ENCODE measurements at regions not wholly inside any gene's neighbourhood (a gene's known extent, or its start where the extent isn't known, plus 50 kb on each side); places are given as distances from the start of the nearest gene placed in this dataset.

DNA sequence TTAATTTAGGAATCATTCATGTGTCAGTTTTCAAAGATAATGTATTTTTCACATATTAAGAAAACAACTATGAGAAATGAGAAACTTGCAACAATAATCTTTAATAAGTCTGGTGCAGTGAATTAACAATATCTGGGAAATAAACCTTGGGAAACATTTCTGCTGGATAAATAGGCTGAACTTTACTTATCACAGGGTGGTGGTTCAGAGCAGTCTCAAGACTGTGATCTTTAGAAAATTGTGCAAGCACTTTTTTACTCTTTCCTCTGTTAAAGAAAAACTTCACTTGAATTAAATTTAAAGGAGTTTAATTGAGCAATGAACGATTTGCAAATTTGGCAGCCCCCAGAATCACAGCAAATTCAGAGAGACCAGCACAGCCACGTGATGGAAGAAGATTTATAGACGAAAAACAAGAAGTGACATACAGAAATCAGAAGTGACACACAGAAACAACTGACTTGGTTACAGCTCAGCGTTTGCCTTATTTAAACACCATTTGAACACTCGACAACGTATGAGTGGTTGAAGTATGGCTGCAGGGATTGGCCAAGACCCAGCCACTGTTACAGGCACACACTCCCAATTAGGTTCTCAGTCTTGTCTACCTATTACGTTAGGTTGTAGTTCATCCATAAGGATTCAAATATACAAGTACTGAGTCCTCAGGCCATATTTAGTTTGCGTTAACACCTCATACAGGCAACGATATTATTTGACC is 631.9 kb downstream of the SLCO4C1 start:
- TF ChIP-seq CHD1 (IDR thresholded peaks at IDR 0.05; ENCODE audit: low read length) (no peak), KDM1A (IDR thresholded peaks at IDR 0.05) (no peak), EP300 (IDR thresholded peaks at IDR 0.05; ENCODE audit: low read length) (no peak), TCF3 (CRISPR knock-in tag; IDR thresholded peaks at IDR 0.05) (no peak)

Measured in K562 (cell line).